GM21447 (cell line): ENCODE measurements at regions not wholly inside any gene's neighbourhood (a gene's known extent, or its start where the extent isn't known, plus 50 kb on each side); places are given as distances from the start of the nearest gene placed in this dataset.
"Not testable (repeated sequence)": the region's sequence is repeated elsewhere in the genome, so short reads cannot be mapped to it uniquely, and the experiment has no call there.

ENCODE experiments used
- ATAC-seq: cut with Tn5 transposase; IDR thresholded peaks from one replicate; pipeline ENCODE4 v1.9.1; 2021; ENCODE audit not compliant: unreplicated experiment

GRCh38 chr5:122665051-122665450, 109.8 kb upstream of the SNX2 start:
- no peak for ATAC-seq

GRCh38 chr5:122668552-122668951, 106.3 kb upstream of the SNX2 start:
- ATAC-seq: no peak

- ATAC-seq: not testable (repeated sequence)
Measured at GRCh38 chr5:122669709-122670108, 105.2 kb upstream of the SNX2 start.

GRCh38 chr5:122673343-122673742, 101.5 kb upstream of the SNX2 start:
- ATAC-seq: no peak

- no peak for ATAC-seq
Measured at GRCh38 chr5:122674385-122674784, 100.5 kb upstream of the SNX2 start.

GRCh38 chr5:122680623-122681350, 94.1 kb upstream of the SNX2 start:
- ATAC-seq: no peak

- no peak for ATAC-seq
Measured at GRCh38 chr5:122683631-122684030, 91.2 kb upstream of the SNX2 start.

- no peak for ATAC-seq
Measured at GRCh38 chr5:122690266-122690665, 84.6 kb upstream of the SNX2 start.

- no peak for ATAC-seq
Measured at GRCh38 chr5:122691931-122692330, 82.9 kb upstream of the SNX2 start.

- no peak for ATAC-seq
Measured at GRCh38 chr5:122693963-122694362, 80.9 kb upstream of the SNX2 start.

- no peak for ATAC-seq
Measured at GRCh38 chr5:122694884-122695283, 80.0 kb upstream of the SNX2 start.

GRCh38 chr5:122696735-122697134, 78.1 kb upstream of the SNX2 start:
- not testable (repeated sequence) for ATAC-seq

GRCh38 chr5:122697191-122697590, 77.7 kb upstream of the SNX2 start:
- no peak for ATAC-seq

- no peak for ATAC-seq
Measured at GRCh38 chr5:122699201-122699600, 75.7 kb upstream of the SNX2 start.

GRCh38 chr5:122701640-122702523, 73.0 kb upstream of the SNX2 start:
- ATAC-seq: peak; percentile 98

- peak; percentile 41 for ATAC-seq
Measured at GRCh38 chr5:122702524-122702875, 72.4 kb upstream of the SNX2 start.

- no peak for ATAC-seq
Measured at GRCh38 chr5:122703203-122703602, 71.7 kb upstream of the SNX2 start.

- ATAC-seq: no peak
Measured at GRCh38 chr5:122704247-122705036, 70.4 kb upstream of the SNX2 start.

GRCh38 chr5:122705851-122706250, 69.0 kb upstream of the SNX2 start:
- ATAC-seq: no peak

GRCh38 chr5:122707796-122708195, 67.1 kb upstream of the SNX2 start:
- ATAC-seq: no peak

- ATAC-seq: no peak
Measured at GRCh38 chr5:122713041-122713440, 61.8 kb upstream of the SNX2 start.

GRCh38 chr5:122715095-122715494, 59.8 kb upstream of the SNX2 start:
- no peak for ATAC-seq
